Renal cortex interstitium (tissue), 11 donors: ENCODE measurements at regions not wholly inside any gene's neighbourhood (a gene's known extent, or its start where the extent isn't known, plus 50 kb on each side); places are given as distances from the start of the nearest gene placed in this dataset.

Experiments used
- DNase-seq, 11 donors: peaks; one replicate each; pipeline ENCODE4 v3.0.0-alpha.2; 2013; ENCODE audit warnings: low read depth in 9 of 11, low spot score in 4 of 11; ENCODE audit errors: extremely low read depth in 1 of 11

- no peak for DNase-seq
Measured at GRCh38 chr3:65238652-65239051, 550.9 kb upstream of the ADAMTS9 start.

- no peak for DNase-seq
Measured at GRCh38 chr3:65234499-65234898, 546.7 kb upstream of the ADAMTS9 start.

GRCh38 chr3:65233561-65233960 lies 545.8 kb upstream of the ADAMTS9 start:
- DNase-seq = no peak

- DNase-seq = no peak
Measured at GRCh38 chr3:65231544-65231943, 543.7 kb upstream of the ADAMTS9 start.

GRCh38 chr3:65230261-65231139 lies 542.7 kb upstream of the ADAMTS9 start:
- no peak for DNase-seq

GRCh38 chr3:65226287-65226686 lies 538.5 kb upstream of the ADAMTS9 start:
- DNase-seq = no peak

- no peak for DNase-seq
Measured at GRCh38 chr3:65210026-65210814, 522.4 kb upstream of the ADAMTS9 start.

- no peak for DNase-seq
Measured at GRCh38 chr3:65202395-65202794, 514.6 kb upstream of the ADAMTS9 start.

- no peak for DNase-seq
Measured at GRCh38 chr3:65201926-65202325, 514.1 kb upstream of the ADAMTS9 start.

GRCh38 chr3:65200310-65200970 lies 512.6 kb upstream of the ADAMTS9 start:
- DNase-seq = no peak

GRCh38 chr3:65196663-65197062 lies 508.9 kb upstream of the ADAMTS9 start:
- DNase-seq = no peak

GRCh38 chr3:65195211-65196006 lies 507.6 kb upstream of the ADAMTS9 start:
- no peak for DNase-seq

GRCh38 chr3:65194744-65195143 lies 506.9 kb upstream of the ADAMTS9 start:
- DNase-seq = no peak

GRCh38 chr3:65194047-65194714 lies 506.4 kb upstream of the ADAMTS9 start:
- DNase-seq = no peak

GRCh38 chr3:65193531-65193930 lies 505.7 kb upstream of the ADAMTS9 start:
- DNase-seq = no peak

- no peak for DNase-seq
Measured at GRCh38 chr3:65190111-65190510, 502.3 kb upstream of the ADAMTS9 start.

- no peak for DNase-seq
Measured at GRCh38 chr3:65186268-65186667, 498.5 kb upstream of the ADAMTS9 start.

GRCh38 chr3:65182682-65183081 lies 494.9 kb upstream of the ADAMTS9 start:
- no peak for DNase-seq

GRCh38 chr3:65182085-65182484 lies 494.3 kb upstream of the ADAMTS9 start:
- no peak for DNase-seq
